Right lobe of liver (tissue), 4 donors: ENCODE measurements at regions not wholly inside any gene's neighbourhood (a gene's known extent, or its start where the extent isn't known, plus 50 kb on each side); places are given as distances from the start of the nearest gene placed in this dataset.

Experiments used
- POLR2A ChIP-seq: fragments of 450-650 bp; IDR thresholded peaks from one replicate; pipeline ENCODE4 v1.6.1; 2017; ENCODE audit warnings: antibody characterized with exemption, mild to moderate bottlenecking
- TF ChIP-seq, protein P1 (sequence below), 4 donors: fragments of 200-600 bp in 3 of 4; fragments of 450-650 bp in 1 of 4; IDR thresholded peaks; one replicate each; pipeline versions ENCODE4 v1.5.1 to v1.8.0; 2016 to 2022; ENCODE audit warnings: antibody characterized with exemption in 4 of 4, mild to moderate bottlenecking in 2 of 4
- donor health status: DM: no; HTN: no; CAD: no.
- donor health status: DM: no; HTN: no; CAD: no.
- donor health status: DM: no; HTN: yes; CAD: no.

- TF ChIP-seq, protein P1, sequence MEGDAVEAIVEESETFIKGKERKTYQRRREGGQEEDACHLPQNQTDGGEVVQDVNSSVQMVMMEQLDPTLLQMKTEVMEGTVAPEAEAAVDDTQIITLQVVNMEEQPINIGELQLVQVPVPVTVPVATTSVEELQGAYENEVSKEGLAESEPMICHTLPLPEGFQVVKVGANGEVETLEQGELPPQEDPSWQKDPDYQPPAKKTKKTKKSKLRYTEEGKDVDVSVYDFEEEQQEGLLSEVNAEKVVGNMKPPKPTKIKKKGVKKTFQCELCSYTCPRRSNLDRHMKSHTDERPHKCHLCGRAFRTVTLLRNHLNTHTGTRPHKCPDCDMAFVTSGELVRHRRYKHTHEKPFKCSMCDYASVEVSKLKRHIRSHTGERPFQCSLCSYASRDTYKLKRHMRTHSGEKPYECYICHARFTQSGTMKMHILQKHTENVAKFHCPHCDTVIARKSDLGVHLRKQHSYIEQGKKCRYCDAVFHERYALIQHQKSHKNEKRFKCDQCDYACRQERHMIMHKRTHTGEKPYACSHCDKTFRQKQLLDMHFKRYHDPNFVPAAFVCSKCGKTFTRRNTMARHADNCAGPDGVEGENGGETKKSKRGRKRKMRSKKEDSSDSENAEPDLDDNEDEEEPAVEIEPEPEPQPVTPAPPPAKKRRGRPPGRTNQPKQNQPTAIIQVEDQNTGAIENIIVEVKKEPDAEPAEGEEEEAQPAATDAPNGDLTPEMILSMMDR (IDR thresholded peaks at IDR 0.05): no peak
- no peak for TF ChIP-seq POLR2A
Observed at GRCh38 chr5:115402092-115402491, 105.6 kb upstream of the CCDC112 start.
